H1 (cell line): ENCODE measurements at regions not wholly inside any gene's neighbourhood (a gene's known extent, or its start where the extent isn't known, plus 50 kb on each side); places are given as distances from the start of the nearest gene placed in this dataset.

Experiments used
- BRCA1 ChIP-seq: IDR thresholded peaks from 2 replicates; pipeline ENCODE4 v1.6.1; 2012; ENCODE audit warnings: low read depth, low read length, improper control_type of control experiment
- PHF8 ChIP-seq: fragments of 200-600 bp; sonication (generic); conservative IDR thresholded peaks from 2 replicates; pipeline ENCODE4 v1.7.1; 2012; ENCODE audit warnings: low read depth, mild to moderate bottlenecking, inconsistent platforms, low read length, moderate library complexity
- TBP ChIP-seq: IDR thresholded peaks from 2 replicates; pipeline ENCODE4 v1.6.1; 2011; ENCODE audit warnings: low read depth, low read length, improper control_type of control experiment

DNA sequence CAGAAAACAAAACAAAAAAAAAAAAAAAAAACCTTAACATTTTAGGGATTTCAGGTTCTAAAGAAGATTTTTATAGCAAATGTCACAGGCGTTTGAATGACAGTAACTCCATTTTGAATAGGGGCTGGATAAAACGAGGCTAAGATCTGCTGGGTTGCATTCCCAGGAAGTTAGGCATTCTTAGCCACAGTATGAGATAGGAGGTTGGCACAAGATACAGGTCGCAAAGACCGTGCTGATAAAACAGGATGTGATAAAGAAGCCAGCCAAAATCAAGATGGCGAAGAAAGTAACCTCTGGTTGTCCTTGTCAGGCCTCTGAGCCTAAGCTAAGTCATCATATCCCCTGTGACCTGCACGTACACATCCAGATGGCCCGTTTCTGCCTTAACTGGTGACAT lies 425.6 kb upstream of the PTPRD start (continued):
- TF ChIP-seq TBP (no peak), PHF8 (no peak), BRCA1 (no peak)
